Left colon (tissue), 2 donors: ENCODE measurements at regions not wholly inside any gene's neighbourhood (a gene's known extent, or its start where the extent isn't known, plus 50 kb on each side); places are given as distances from the start of the nearest gene placed in this dataset.
"Not testable (repeated sequence)": the region's sequence is repeated elsewhere in the genome, so short reads cannot be mapped to it uniquely, and the experiment has no call there.

Experiments used
- ATAC-seq: fragments of 200-7000 bp; cut with Tn5 transposase; one replicate; pipeline ENCODE4 v1.9.1; 2020; ENCODE audit warnings: mild to moderate bottlenecking, moderate library complexity
- DNase-seq, 2 donors: peaks; one replicate each; pipeline ENCODE4 v3.0.0-alpha.2; 2020
- intact Hi-C, 2 donors: fragments of 100-400 bp; cut with DNase I in 1 of 2; cut with micrococcal nuclease in 1 of 2; formaldehyde crosslinking; loops; one replicate each; pipeline versions ENCODE4 v1.11.2 to v1.14.0; 2022; cut with DNase I, micrococcal nuclease
- donor health status: DM: no; HTN: no; CAD: no.
- donor health status: DM: yes; HTN: yes; CAD: no.

GRCh38 chr2:215565897-215566296 lies 130.0 kb upstream of the FN1 start:
- DNase-seq (no peak), ATAC-seq (no peak)
- intact Hi-C loops, result no loop called here

GRCh38 chr2:215557701-215558100 lies 121.8 kb upstream of the FN1 start:
- DNase-seq, result no peak
- ATAC-seq, result no peak
- intact Hi-C loops, result no loop called here

GRCh38 chr2:215556979-215557378 lies 121.1 kb upstream of the FN1 start:
- intact Hi-C loops, result no loop called here
- DNase-seq, result no peak
- no peak for ATAC-seq

GRCh38 chr2:215554689-215555498 lies 119.0 kb upstream of the FN1 start:
- no peak for DNase-seq
- no peak for ATAC-seq
- intact Hi-C loops, result no loop called here

GRCh38 chr2:215553946-215554345 lies 118.1 kb upstream of the FN1 start:
- intact Hi-C loops, result no loop called here
- ATAC-seq (no peak), DNase-seq (no peak)

- intact Hi-C loops, result no loop called here
- DNase-seq (no peak), ATAC-seq (no peak)
These were observed 116.3 kb upstream of the FN1 start for GRCh38 chr2:215552144-215552580.

GRCh38 chr2:215550331-215550730 lies 114.5 kb upstream of the FN1 start:
- ATAC-seq (no peak), DNase-seq (no peak)
- intact Hi-C loops, result no loop called here

GRCh38 chr2:215548714-215549113 lies 112.8 kb upstream of the FN1 start:
- DNase-seq, result no peak
- intact Hi-C loops, result no loop called here

GRCh38 chr2:215542690-215543089 lies 106.8 kb upstream of the FN1 start:
- no peak for ATAC-seq
- DNase-seq, result no peak
- intact Hi-C loops, result no loop called here

More at GRCh38 chr2:215548714-215549113, 112.8 kb upstream of the FN1 start:
- no peak for ATAC-seq

GRCh38 chr2:215540658-215541057 lies 104.8 kb upstream of the FN1 start:
- intact Hi-C loops, result no loop called here
- DNase-seq (no peak), ATAC-seq (no peak)

- intact Hi-C loops, result no loop called here
- DNase-seq (no peak), ATAC-seq (no peak)
These were observed 101.7 kb upstream of the FN1 start for GRCh38 chr2:215537611-215538010.

GRCh38 chr2:215536510-215536909 lies 100.6 kb upstream of the FN1 start:
- intact Hi-C loops, result no loop called here
- no peak for ATAC-seq
- DNase-seq, result no peak

- intact Hi-C loops, result no loop called here
- DNase-seq (no peak), ATAC-seq (peak; percentile 67)
These were observed 99.9 kb upstream of the FN1 start for GRCh38 chr2:215535741-215536140.

GRCh38 chr2:215535125-215535668 lies 99.3 kb upstream of the FN1 start:
- DNase-seq (no peak), ATAC-seq (no peak)
- intact Hi-C loops, result no loop called here

- DNase-seq, ATAC-seq, intact Hi-C loops: not testable (repeated sequence)
These were observed 97.8 kb upstream of the FN1 start for GRCh38 chr2:215533716-215534115.

GRCh38 chr2:215532844-215533243 lies 97.0 kb upstream of the FN1 start:
- intact Hi-C loops, result no loop called here
- ATAC-seq, result no peak
- no peak for DNase-seq

- intact Hi-C loops, result no loop called here
- ATAC-seq (no peak), DNase-seq (no peak)
These were observed 95.4 kb upstream of the FN1 start for GRCh38 chr2:215531284-215531683.

- no peak for DNase-seq
- intact Hi-C loops, result no loop called here
- no peak for ATAC-seq
These were observed 94.5 kb upstream of the FN1 start for GRCh38 chr2:215530191-215530968.

- ATAC-seq, result peak; percentile 100
- DNase-seq, result no peak
- intact Hi-C loops, result no loop called here
These were observed 93.4 kb upstream of the FN1 start for GRCh38 chr2:215529271-215529670.

- intact Hi-C loops, result no loop called here
- DNase-seq, result no peak
- no peak for ATAC-seq
These were observed 92.7 kb upstream of the FN1 start for GRCh38 chr2:215528555-215528954.
